Middle frontal gyrus (tissue), 1 donor: ENCODE measurements at regions not wholly inside any gene's neighbourhood (a gene's known extent, or its start where the extent isn't known, plus 50 kb on each side); places are given as distances from the start of the nearest gene placed in this dataset.

Source experiments
- DNase-seq: peaks from one replicate; pipeline ENCODE4 v3.0.0-alpha.2; 2015; ENCODE audit warnings: low spot score; ENCODE audit errors: extremely low spot score

DNA sequence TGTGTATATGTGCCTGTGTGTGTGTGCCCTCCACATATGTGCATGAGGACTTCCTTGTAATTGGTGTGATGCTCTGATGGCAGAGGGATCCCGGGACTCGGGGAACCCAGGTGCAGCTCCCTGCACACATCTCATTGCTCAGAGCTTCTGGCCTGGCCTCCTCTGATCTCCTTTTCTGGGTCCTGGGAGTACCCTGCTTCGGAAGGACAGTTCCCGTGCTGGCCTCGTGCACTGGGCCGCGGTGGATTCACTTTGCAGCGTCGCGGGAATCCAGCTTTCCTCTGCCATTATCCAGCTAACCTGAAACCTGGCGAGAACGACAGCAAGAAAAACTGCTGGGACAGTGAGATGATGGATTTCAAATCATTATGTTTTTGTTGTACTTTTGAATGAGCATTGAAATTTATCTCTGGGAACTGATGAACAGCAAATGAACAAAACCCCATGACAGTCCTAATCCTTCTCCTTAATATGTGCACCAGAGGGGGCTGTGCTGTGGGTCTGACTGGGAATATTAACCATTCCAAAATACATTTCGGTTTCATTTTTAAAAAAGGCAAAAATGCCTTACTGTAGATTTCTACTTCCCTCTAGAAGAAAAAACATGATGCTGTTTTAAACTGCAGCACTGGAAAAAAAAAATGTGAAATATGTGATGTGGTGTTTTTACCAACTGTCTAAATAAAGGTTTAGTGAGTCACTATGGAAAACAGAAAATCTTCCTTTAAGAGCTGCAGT is 78.2 kb downstream of the PTGR3 start:
- peak; percentile 8 for DNase-seq

DNA sequence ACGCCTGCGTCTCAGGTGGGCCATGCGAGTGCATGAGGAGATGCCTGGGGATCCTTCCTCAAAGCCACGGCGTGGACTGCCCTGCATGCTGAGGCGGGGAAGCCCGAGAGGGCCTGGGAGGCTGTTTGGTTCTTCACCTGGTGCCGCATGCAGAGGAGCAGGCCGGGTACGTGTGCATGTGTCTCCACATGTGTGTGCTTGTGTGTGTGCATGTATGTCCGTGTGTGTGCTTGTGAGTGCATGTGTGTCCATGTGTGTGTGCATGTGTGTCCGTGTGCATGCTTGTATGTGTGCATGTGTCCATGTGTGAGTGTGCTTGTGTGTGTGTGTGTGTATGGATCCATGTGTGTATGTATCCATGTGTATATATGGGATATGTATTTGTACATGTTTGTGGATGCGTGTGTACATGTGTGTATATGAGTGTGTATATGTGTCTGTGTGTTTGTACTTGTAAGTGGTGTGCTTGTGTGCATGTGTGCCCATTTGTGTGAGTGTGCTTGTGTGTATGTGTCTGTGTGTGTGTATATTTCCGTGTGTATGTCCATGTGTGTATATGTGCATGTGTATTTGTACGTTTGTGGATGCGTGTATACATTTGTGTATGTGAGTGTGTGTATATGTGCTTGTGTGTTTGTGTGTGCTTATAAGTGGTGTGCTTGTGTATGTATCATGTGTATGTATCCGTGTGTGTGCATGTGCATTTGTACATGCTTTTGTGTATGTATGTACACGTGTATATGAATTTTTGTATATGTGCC is 79.0 kb downstream of the PTGR3 start:
- no peak for DNase-seq

DNA sequence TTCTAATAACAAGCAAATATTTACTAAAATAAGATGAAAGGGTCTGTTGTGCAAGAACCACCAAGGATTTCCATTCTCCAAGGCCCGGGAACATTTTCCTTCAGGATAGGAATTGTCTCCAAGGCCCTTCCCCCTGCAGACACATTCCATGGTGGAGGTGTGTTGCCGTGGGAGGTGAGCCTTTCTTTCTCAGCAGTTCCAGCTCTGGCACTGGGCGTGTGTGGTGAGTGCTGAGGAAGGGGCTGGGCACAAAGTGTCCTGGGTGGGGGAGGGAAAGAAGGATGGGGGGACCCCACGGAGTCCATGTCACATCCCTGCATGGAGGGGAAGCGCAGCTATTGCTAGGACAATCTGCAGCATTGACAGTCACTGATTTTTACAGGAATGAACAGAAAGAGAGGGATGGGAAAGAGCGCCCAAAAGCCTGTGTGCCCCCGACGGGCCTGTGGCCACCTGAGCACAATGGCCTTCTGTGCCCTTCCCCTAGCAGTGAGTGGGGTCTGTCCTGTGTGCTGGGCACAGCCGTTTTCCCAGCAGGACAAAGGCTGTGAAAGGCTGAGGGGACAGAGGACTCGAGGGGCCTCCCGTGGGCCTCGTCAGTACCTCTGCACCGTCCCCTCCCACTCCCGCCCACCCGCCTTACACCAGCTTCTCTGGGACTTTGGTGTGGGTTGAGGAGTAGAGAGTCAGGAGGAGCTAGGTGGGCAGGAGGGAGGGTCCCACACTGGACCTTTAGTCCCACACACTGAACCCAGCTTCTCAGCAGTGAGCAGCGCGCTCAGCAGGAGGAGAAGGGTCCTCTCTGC is 79.8 kb downstream of the PTGR3 start:
- DNase-seq: no peak

DNA sequence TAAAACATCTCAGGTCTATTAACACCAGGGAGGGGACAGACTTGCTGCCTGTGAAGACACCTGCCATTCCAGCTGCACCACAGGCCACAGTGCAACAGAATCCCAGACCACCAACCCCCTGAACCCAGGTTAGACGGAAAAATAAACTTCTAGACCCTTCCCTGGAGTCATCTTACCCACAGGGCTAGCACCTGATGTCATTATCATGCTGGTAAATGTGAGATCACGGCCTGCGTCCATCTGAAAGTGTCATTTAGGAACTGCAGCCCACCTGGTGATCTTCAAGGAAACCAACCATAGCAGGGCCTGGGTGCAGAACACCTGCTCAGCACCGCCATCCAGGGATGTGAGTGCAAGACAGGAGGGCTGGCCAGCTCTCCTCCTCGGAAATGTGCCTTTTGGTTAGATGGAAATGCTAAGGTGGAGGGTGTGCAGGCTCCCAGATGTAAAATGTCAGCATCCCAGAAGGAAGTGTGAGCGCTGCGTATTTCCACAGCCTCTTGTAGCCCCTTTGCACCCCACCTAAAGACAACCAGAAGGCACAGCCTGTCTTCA is 80.8 kb downstream of the PTGR3 start:
- DNase-seq: no peak

DNA sequence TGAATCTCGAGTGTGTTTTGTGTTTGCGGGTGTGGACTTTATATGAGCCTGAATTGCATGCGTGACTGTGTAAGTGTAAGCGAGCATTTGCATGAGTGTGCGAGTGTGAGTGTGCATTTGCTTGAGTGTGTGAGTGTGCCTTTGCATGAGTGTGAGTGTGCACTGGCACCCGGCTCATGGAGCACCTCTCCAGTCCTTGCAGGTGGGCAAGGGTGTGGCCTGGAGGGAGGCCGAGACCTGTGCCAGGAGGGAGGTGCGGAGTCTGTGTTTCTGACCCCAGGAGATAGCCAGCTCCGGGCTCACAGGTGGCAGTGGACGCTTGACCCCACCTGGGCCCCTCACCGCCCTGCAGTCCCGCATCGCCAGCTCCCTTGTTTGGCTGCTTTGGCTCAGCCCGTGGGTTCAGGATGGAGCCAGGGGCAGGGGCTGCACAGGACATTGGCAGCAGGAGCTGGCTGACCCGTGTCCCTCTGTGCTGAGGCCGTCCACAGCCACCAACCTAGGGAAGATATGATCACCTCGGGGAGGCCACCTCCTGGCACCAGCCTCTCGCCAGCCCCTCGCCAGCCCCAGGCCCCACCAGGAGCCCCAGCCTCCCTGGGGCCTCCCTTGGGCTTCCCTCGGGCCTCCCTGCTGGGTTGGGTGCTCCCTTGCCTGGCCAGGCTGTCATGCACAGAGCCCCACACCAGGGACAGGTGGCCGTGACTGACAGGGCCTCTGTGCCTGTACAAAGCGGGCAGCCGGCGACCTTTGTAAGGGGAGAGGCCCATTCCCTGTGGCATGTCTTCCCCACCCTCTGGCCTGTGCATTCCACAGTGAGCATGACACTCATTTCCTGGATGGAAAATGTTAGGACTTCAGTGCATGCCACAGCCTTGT is 81.6 kb downstream of the PTGR3 start:
- DNase-seq: no peak

DNA sequence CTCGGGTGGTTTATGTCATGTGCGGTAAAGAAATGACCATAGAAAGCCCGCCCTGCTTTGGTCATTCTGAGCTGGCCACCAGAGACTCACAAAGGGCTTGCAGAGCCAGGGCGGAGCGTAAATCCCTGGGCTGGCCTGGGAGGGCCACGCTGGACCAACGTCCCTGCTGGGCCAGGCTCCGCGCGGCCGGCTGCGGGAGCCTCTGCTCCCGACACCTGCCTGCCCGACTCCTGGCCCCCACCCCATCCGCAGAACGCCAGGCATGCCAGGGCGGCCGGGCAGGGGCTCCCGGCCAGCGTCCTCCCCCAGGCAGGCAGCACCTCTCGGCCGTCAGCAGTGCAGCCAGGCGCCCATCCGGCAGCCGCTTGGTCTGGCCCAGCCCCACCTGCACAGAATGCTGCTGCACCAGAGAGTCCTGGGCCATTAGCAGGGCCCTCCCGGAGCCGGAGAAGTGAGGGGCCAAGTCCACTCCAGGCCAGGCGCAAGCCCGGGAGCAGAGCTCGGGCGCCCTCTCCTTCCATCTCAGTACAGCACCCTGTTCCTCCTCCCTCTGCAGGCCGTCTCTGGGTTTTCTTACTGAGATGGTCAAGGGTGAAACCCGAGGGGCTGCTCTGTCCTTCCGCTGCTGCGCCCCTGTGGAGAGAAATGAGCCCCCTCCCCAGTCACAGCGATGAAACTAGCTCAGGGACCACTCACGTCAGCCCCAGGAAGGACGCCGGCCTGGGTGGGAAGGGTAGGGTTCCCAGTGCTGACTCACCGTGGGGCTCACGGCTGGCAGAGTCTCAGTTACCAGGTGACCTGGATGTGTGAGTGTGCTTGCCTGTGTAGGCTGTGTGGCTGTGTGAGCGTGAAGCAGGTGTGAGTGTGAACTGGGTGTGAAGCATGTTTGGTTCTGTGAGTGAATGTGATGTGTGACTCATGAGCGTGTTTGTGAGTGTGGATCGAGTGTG is 83.3 kb downstream of the PTGR3 start:
- DNase-seq: no peak

DNA sequence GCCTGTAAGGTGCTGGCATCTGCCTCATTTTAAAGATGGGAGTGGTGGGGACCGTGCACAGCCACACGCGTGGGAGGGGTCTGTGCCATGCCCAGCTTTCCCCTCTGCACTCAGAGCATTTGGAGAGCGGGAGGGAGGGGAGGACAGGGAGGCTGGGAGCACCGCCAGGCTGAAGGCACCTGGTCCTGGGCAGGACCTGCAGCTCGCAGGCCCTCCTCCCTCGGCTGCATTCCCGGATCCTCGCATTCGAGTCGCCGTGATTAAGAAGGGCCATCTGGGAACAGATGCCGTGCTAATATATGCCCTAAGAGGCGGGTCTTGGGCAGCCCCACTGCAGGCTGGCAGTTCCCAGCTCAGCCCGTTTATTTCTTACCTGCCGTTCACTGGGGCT is 84.0 kb downstream of the PTGR3 start:
- no peak for DNase-seq

DNA sequence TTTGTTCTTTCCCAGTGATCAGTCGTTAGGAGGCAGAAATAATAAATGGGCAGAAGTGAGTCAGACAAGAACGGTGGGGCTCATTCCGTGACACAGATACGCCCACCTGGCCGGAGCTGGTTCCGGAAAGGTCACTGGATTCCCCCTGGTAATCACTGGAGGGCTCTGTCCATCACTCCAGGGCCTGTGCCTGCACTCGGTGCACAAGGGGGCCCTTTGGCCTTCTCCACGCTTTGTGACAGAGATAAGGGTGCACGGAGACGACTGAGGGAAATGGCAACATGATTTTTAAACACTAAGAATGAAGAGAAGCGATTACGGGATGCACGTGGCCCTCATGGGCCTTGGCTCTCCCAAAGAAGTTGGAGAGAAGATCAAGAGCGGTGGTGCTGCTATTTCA is 84.4 kb downstream of the PTGR3 start:
- no peak for DNase-seq

DNA sequence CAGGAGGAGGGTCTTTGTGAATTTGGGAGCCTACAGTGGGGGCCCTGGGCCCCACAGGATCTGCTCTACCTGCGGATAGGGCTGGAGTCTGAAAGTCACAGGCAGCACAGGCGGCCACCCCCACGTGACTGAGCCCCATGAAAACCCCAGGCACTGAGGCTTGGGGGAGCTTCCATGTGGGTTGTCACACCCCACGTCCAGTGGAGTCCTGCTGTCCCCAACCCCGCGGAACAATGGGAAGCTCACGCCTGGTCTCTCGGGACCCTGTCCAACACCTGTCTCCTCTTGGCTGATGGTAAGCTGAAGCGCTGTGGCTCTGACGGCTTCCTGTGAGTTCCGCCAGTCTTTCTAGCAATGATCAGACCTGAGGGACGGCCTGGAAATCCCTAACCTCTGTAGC is 85.8 kb downstream of the PTGR3 start:
- no peak for DNase-seq

DNA sequence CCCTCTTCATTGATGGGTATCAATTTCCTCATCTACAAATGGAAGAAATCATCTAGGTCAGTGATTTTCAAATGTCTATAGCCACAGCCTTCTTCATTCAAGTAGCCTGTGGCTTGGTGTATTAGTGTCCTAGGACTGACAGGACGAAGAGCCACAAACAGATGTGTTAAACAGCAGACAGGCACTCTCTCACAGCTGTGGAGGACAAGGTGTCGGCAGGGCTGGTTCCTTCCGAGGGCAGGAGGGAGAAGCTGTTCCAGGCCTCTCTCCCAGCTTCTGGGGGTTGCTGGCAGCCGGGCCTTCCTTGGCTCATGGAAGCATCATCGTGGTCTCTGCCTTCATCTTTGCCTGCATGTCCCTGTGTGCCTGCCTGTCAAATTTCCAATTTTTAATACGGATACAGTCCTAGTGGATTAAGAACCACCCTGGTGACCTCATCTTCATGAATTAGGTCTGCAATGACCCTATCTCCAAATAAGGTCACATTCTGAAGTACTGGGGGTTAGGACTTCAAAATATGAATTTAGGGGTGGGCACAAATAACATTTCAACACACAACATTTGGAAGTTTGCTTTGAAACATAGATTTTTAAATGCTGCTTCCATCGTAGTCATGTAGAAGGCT is 86.5 kb downstream of the PTGR3 start:
- no peak for DNase-seq

DNA sequence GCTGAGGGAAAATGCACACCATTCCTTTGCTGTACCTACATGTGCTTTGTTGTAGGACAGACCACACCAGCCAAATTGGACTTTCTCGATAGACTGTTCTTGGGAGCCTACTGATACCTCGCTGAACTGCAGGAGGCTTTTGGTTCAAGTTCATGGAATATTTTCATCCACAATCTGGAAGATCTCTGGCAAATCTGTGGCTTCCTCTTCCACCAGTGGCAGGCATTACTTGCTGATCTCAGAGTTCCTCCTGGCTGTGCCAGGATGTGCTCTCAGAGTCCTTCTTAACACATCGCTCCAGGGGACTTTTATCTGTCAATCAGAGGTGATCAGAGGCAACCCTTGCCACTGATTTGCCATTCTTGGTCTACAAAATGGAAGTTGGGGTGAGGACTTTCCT is 87.7 kb downstream of the PTGR3 start:
- no peak for DNase-seq

DNA sequence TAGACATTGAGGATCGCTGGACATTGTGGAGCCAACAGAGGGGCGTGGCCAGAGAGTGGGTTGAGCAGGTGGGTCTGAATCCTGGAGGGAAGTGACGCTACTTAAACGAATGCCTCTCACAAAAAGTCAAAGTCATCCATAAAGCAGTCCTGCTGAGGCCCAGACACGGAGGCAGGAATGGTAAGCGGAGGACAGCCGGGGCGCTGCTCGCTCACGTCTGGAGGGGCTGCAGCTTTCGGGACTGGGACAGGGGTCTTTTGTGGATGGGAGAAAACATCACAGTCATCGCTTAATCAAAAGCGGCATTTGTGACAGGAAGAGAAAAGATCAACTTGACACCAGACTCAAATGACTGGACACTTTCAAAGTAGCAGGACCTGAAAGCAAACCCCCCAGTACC is 88.4 kb downstream of the PTGR3 start:
- DNase-seq: no peak

DNA sequence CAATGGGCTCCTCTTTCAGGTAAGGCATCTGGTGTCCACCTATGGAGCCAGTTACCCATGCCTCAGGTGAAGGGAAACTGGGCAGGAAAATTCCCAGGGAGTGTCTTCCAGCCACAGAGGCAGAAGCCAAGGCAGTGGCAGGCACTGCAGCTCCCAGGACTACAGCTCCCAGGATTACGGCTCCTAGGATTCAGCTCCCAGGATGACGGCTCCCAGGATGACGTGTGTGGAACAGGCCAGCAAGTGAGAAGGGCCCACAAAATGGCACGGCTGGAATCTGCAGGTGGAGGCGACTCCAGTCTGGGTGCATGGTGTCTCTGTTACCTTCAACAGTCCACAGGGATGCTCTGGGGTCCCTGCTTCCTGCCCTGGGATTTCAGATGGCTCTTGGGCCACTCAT is 92.1 kb downstream of the PTGR3 start:
- no peak for DNase-seq

DNA sequence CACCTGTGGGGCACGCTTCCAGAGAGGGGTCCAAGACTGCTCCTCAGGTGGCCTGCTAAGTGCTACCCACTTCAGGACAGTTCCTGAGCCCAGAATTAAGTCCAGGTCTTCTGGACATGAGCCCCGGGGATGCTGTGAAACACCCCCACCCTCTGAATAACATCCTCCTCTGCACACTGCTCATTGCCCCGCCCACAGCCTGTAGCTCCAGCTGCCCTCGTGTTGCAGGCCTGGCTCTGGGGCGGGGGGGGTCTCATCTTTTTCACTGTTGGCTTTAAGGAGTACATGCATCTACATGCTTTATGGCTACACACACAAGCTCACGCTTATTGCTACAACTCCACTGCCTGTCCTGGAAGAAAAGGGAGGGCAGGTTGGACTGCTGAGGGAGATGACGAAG is 92.8 kb downstream of the PTGR3 start:
- no peak for DNase-seq

DNA sequence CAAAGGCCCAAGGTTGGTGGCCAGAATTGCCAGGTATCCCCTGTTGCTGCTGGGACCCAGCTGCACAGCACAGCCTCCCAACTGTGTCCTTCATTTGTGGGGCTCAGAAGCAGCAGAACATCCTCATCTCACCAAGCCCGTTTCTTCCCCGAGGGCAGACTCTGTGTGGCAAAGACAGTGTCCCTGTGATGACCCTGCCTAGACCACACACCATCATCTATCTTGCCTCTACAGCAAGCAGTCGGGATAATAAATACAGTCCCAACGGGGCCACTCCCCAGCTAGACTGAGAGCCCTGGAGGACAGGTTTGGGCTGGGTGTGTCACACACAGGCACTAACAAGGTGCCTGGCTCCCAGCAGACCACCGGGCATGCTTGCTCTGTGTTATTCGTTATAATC is 93.4 kb downstream of the PTGR3 start:
- DNase-seq: no peak
